GM19395 (cell line): ENCODE measurements at regions not wholly inside any gene's neighbourhood (a gene's known extent, or its start where the extent isn't known, plus 50 kb on each side); places are given as distances from the start of the nearest gene placed in this dataset.
A peak's percentile ranks its signal among the peaks of the same experiment; 100 is the strongest.
"Not testable (repeated sequence)": the region's sequence is repeated elsewhere in the genome, so short reads cannot be mapped to it uniquely, and the experiment has no call there.

Experiments used
- ATAC-seq: cut with Tn5 transposase; IDR thresholded peaks from one replicate; pipeline ENCODE4 v1.9.1; 2021; ENCODE audit warnings: mild to moderate bottlenecking, moderate library complexity; ENCODE audit not compliant: unreplicated experiment

- no peak for ATAC-seq
Measured at GRCh38 chr7:131157530-131158243, 170.0 kb upstream of the MKLN1 start.

GRCh38 chr7:131158244-131158636, 169.4 kb upstream of the MKLN1 start:
- ATAC-seq: not testable (repeated sequence)

- no peak for ATAC-seq
Measured at GRCh38 chr7:131159961-131160361, 167.7 kb upstream of the MKLN1 start.

GRCh38 chr7:131161103-131161502, 166.6 kb upstream of the MKLN1 start:
- no peak for ATAC-seq

GRCh38 chr7:131164025-131164925, 163.4 kb upstream of the MKLN1 start:
- no peak for ATAC-seq

GRCh38 chr7:131166066-131166465, 161.6 kb upstream of the MKLN1 start:
- no peak for ATAC-seq

- no peak for ATAC-seq
Measured at GRCh38 chr7:131170440-131171271, 157.0 kb upstream of the MKLN1 start.

GRCh38 chr7:131173145-131173890, 154.4 kb upstream of the MKLN1 start:
- no peak for ATAC-seq

- ATAC-seq: no peak
Measured at GRCh38 chr7:131174391-131174790, 153.3 kb upstream of the MKLN1 start.

GRCh38 chr7:131174855-131175254, 152.8 kb upstream of the MKLN1 start:
- no peak for ATAC-seq

GRCh38 chr7:131182446-131183058, 145.1 kb upstream of the MKLN1 start:
- ATAC-seq: no peak

GRCh38 chr7:131183072-131183471, 144.6 kb upstream of the MKLN1 start:
- no peak for ATAC-seq

- ATAC-seq: no peak
Measured at GRCh38 chr7:131183611-131184119, 144.0 kb upstream of the MKLN1 start.

GRCh38 chr7:131186816-131187215, 140.9 kb upstream of the MKLN1 start:
- ATAC-seq: no peak

GRCh38 chr7:131188367-131189339, 139.0 kb upstream of the MKLN1 start:
- ATAC-seq: peak; percentile 80

GRCh38 chr7:131189488-131189887, 138.2 kb upstream of the MKLN1 start:
- no peak for ATAC-seq

- no peak for ATAC-seq
Measured at GRCh38 chr7:131190146-131190545, 137.5 kb upstream of the MKLN1 start.

- ATAC-seq: no peak
Measured at GRCh38 chr7:131190581-131190980, 137.1 kb upstream of the MKLN1 start.
